PC-9 (cell line): ENCODE measurements at regions not wholly inside any gene's neighbourhood (a gene's known extent, or its start where the extent isn't known, plus 50 kb on each side); places are given as distances from the start of the nearest gene placed in this dataset.

Source experiments
- EZH2 ChIP-seq: fragments of 200-600 bp; sonication (generic); IDR thresholded peaks from 2 replicates; pipeline ENCODE4 v1.8.0; 2017; ENCODE audit warnings: antibody characterized with exemption, low read depth
- TF ChIP-seq, protein P1 (sequence below): fragments of 200-600 bp; sonication (generic); conservative IDR thresholded peaks from 2 replicates; pipeline ENCODE4 v1.6.1; 2017; ENCODE audit warnings: mixed run types, antibody characterized with exemption, mild to moderate bottlenecking, moderate library complexity

- TF ChIP-seq, protein P1, sequence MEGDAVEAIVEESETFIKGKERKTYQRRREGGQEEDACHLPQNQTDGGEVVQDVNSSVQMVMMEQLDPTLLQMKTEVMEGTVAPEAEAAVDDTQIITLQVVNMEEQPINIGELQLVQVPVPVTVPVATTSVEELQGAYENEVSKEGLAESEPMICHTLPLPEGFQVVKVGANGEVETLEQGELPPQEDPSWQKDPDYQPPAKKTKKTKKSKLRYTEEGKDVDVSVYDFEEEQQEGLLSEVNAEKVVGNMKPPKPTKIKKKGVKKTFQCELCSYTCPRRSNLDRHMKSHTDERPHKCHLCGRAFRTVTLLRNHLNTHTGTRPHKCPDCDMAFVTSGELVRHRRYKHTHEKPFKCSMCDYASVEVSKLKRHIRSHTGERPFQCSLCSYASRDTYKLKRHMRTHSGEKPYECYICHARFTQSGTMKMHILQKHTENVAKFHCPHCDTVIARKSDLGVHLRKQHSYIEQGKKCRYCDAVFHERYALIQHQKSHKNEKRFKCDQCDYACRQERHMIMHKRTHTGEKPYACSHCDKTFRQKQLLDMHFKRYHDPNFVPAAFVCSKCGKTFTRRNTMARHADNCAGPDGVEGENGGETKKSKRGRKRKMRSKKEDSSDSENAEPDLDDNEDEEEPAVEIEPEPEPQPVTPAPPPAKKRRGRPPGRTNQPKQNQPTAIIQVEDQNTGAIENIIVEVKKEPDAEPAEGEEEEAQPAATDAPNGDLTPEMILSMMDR: no peak
- no peak for TF ChIP-seq EZH2
Measured at GRCh38 chr20:7454047-7454446, 486.2 kb downstream of the HAO1 start.
